ENCODE measurements at regions not wholly inside any gene's neighbourhood (a gene's known extent, or its start where the extent isn't known, plus 50 kb on each side); places are given as distances from the start of the nearest gene placed in this dataset.

DNA sequence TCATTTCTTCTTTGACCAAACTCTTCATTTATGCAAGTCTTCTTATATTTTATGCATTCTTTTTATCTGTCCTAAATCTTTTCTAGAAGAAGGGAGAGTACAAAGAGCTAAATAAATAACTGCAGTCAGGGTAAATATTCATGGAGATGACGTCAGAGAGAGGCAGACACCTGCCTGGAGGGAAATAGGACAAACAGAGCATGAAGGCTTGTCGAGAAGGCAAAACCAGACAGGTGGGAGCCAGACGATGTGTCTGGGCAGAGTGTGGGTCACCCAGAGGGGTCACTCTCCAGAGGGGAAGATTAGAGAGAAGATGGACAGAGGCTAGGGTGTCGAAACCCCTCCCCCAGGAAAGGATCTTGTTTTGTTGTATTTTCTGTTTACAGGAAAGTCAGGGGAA, 78.3 kb upstream of the RPL38 start:
- no peak for TF ChIP-seq POLR2A (IDR thresholded peaks at IDR 0.05)
- TF ChIP-seq, protein P1, sequence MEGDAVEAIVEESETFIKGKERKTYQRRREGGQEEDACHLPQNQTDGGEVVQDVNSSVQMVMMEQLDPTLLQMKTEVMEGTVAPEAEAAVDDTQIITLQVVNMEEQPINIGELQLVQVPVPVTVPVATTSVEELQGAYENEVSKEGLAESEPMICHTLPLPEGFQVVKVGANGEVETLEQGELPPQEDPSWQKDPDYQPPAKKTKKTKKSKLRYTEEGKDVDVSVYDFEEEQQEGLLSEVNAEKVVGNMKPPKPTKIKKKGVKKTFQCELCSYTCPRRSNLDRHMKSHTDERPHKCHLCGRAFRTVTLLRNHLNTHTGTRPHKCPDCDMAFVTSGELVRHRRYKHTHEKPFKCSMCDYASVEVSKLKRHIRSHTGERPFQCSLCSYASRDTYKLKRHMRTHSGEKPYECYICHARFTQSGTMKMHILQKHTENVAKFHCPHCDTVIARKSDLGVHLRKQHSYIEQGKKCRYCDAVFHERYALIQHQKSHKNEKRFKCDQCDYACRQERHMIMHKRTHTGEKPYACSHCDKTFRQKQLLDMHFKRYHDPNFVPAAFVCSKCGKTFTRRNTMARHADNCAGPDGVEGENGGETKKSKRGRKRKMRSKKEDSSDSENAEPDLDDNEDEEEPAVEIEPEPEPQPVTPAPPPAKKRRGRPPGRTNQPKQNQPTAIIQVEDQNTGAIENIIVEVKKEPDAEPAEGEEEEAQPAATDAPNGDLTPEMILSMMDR (IDR thresholded peaks at IDR 0.05), result no peak

Measured in right lobe of liver (tissue), 4 donors.